GM19324 (cell line): ENCODE measurements at regions not wholly inside any gene's neighbourhood (a gene's known extent, or its start where the extent isn't known, plus 50 kb on each side); places are given as distances from the start of the nearest gene placed in this dataset.

Source experiments
- ATAC-seq: cut with Tn5 transposase; IDR thresholded peaks from one replicate; pipeline ENCODE4 v1.9.1; 2021; ENCODE audit warnings: mild to moderate bottlenecking, moderate library complexity; ENCODE audit not compliant: unreplicated experiment, low FRiP score

DNA sequence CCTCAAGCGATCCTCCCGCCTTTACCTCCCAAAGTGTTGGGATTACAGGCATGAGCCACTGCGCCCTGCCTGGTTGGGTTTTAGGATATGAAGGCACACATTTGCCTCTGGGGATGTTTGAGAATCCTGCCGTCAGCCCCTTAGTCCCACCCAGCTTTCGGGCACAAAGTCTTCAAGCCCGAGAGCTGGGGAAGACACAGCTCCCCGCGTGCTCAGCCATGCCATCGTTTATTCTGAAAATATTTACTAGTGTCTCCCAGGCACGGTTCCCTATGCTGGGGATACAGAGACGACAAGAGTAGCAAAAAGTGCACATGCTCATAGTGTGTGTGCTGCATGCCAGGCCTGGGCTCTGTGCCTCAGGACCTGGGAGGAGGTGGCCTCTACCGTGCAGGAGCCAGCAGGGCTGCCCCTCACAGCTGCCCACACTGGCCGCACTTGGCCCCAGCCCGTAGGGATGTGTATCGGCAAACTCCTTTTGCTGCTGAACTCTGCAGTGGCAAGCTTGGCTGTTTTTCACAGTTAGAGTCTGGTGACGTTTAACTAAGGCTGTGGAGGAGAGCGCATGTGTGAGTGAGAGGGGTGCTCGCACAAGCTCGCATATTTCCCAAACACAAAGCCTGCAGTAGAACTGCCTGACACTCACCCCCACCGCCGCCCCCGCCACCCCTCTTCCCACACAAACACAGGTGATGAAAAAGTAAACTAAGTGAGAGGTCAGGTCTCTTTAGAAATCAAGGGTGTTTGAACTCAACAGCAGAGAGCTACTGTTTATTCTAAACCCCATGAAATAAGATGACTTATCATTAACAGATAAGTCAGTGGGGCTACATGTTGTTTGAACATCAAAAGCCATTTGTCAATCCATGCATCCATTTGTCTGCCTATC, 266.4 kb downstream of the MRTFB start:
- ATAC-seq = no peak

- no peak for ATAC-seq
Measured at GRCh38 chr16:14335297-14335696, 264.2 kb downstream of the MRTFB start.

DNA sequence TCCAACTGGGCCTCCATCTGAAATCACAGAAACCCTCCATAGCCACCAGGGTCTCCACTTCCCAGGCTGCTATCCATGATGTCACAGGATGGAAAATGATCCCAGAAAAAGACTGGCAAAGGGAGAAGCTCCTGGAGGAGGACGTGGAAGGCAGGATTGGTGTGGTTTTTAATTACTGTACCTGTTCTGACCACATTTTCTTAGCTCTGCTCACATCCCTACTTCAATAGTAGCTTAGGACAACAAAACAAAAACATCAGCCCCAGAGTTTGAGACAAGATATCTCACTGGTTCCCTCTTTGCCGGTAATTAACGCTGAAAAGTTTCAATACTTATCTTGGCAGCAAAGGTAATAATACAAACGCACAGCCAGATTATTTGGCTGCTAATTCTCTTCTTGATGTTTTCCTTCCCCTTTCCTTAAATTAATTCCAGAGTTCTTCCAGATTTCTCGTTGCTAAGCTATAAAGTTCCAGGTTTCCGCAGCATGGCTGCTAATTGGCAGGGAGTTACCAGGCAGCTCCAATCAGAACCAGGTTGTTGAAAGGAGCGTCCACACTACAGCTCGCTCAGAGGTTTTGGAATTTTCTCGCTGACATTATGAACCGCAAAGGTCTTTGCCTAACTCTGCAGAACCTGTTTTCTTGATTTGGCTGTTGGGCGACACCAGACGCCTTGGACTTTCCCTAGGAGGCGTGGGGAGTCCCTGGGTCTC, 263.4 kb downstream of the MRTFB start:
- no peak for ATAC-seq

DNA sequence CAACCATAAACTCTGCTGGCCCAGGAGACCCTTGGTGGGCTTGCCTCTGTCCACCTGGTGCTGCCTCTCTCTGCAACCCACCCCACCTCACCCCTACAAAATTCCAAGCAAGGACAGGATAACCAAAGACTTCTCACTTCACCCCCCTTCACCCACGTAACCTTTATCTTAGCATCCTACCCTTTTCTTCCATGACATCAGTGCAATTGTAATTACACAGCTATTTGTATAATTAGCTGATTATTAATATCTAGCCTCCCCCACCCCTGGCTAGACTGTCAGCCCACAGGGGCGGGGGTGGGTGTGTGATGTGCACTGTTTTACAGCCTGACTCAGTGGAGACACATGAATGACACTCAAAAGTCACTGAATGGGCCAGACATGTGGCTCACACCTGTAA, 262.2 kb downstream of the MRTFB start:
- no peak for ATAC-seq

- ATAC-seq = no peak
Measured at GRCh38 chr16:14331020-14331419, 259.9 kb downstream of the MRTFB start.

GRCh38 chr16:14329727-14330350, 258.7 kb downstream of the MRTFB start:
- ATAC-seq = no peak

GRCh38 chr16:14325502-14326401, 254.6 kb downstream of the MRTFB start:
- ATAC-seq = no peak

DNA sequence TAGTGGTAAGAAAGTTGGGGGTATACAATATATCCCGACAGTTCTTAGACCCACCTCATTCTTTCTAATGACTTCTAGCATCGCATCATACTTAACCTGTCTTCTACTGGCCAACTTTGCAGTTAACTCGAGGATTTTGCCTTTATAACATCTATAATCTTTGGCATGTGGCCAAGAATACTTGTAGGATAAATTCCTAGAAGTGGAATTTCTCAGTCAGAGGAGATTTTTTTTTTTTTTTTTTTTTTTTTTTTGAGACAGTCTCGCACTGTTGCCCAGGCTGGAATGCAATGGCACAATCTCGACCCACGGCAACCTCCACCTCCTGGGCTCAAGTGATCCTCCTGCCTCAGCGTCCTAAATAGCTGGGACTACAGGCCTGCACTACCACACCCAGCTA, 253.5 kb downstream of the MRTFB start:
- no peak for ATAC-seq

DNA sequence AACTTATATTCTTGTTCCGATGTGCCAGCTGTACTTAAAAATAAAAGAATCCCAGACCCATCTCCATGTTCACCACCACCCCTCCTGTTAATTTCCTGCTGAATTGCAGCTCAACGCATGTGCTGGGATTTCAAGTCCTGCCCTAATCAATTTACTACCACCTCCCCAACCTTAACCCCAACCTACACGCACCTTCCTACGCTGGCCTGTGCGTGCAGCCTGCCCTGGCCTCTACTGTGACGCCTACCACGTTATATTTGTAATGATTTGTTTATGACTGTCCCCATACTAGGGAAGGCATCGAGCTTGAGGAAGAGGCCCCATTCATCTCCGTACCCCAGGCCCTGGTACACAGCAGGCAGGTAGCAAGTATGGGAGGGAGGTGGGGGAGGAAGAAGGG, 251.1 kb downstream of the MRTFB start:
- ATAC-seq = no peak

DNA sequence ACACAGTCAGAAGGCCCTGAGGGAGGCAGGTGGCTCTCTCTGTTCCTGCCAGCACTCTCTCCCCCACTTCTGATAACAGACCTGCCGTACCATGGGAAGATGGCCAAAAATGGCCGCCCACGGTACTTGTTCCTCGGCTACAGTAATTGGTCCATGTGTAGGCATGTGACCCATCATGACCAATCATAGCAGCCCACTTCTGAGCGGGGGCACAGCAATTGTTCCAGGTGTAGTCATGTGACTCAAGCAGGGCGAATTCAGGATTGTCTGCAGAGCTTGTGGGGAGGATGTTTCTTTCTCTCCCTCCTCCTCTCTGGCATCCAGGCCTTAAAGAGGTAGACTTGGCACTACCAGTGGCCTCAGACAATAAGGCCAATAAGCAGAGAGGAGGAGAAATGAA, 250.4 kb downstream of the MRTFB start:
- ATAC-seq = no peak

DNA sequence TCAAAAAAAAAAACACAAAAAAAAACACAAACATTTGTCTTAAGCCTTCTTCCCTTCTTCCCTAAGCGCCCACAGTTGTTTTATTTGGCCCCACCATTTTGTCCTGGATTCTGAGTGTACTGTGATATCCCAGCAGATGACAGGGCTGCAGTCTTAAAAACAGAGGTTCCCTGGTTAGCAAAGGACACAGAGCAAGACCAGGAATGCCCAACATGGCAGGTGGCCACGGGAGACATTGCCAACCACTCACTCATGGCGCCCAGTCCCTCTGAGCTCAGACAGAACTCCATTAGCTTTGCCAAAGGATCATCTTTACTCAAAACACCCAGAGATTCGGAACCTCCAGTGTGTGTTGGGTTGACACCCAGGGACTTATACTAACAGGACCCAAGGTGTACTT, 249.3 kb downstream of the MRTFB start:
- ATAC-seq = no peak
